ENCODE measurements at regions not wholly inside any gene's neighbourhood (a gene's known extent, or its start where the extent isn't known, plus 50 kb on each side); places are given as distances from the start of the nearest gene placed in this dataset.

- TF ChIP-seq, protein P1, sequence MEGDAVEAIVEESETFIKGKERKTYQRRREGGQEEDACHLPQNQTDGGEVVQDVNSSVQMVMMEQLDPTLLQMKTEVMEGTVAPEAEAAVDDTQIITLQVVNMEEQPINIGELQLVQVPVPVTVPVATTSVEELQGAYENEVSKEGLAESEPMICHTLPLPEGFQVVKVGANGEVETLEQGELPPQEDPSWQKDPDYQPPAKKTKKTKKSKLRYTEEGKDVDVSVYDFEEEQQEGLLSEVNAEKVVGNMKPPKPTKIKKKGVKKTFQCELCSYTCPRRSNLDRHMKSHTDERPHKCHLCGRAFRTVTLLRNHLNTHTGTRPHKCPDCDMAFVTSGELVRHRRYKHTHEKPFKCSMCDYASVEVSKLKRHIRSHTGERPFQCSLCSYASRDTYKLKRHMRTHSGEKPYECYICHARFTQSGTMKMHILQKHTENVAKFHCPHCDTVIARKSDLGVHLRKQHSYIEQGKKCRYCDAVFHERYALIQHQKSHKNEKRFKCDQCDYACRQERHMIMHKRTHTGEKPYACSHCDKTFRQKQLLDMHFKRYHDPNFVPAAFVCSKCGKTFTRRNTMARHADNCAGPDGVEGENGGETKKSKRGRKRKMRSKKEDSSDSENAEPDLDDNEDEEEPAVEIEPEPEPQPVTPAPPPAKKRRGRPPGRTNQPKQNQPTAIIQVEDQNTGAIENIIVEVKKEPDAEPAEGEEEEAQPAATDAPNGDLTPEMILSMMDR (IDR thresholded peaks at IDR 0.05; ENCODE audit: insufficient read depth, low read depth, low read length) = no peak
- Histone ChIP-seq H3K4me3 (ENCODE audit: low read depth, low read length) (no peak overlapping the region), H3K36me3 (ENCODE audit: control insufficient read depth, insufficient read depth, low read length) (no peaks in the 10 kb centered on the region), H3K27me3 (ENCODE audit: control insufficient read depth, insufficient read depth, low read length) (no peaks in the 10 kb centered on the region)
- POLR2A ChIA-PET = no interaction called here
- DNase-seq (ENCODE audit: low read depth) = no peak
- CTCF ChIA-PET = interaction anchor here (1.0 kb wide), 1 partner anchor 9 kb away, joined by 3 read pairs; no protein-coding TSS in a partner anchor
Observed at GRCh38 chr5:58258984-58259684, 200.8 kb downstream of the PLK2 start.

DNA sequence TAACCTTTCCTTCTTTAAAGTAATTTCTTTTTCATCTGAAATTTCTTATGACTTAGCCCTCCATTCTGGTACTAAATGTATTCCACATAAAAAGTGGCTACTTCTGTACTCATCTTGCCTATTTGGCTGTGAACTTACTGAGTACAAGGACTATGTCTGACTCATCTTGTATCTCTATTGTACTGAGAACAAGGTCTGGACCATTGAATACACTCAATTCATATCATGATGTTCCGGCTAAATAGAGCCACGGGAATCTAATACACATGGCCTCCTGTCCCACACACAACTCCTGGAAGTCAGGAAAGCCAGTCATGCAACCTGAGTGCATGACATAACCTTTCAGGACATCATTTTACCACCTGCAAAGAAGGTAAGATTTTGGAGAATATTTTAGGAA, 203.9 kb downstream of the PLK2 start:
- TF ChIP-seq, protein P1 (IDR thresholded peaks at IDR 0.05; ENCODE audit: insufficient read depth, low read depth, low read length) = no peak
- no peaks in the 10 kb centered on the region for H3K27me3 ChIP-seq (ENCODE audit: control insufficient read depth, insufficient read depth, low read length)
- no peak for DNase-seq (ENCODE audit: low read depth)
- ChIA-PET POLR2A (no interaction called here), CTCF (no interaction called here)
- no peaks in the 10 kb centered on the region for H3K36me3 ChIP-seq (ENCODE audit: control insufficient read depth, insufficient read depth, low read length)
- no peak overlapping the region for H3K4me3 ChIP-seq (ENCODE audit: low read depth, low read length)

DNA sequence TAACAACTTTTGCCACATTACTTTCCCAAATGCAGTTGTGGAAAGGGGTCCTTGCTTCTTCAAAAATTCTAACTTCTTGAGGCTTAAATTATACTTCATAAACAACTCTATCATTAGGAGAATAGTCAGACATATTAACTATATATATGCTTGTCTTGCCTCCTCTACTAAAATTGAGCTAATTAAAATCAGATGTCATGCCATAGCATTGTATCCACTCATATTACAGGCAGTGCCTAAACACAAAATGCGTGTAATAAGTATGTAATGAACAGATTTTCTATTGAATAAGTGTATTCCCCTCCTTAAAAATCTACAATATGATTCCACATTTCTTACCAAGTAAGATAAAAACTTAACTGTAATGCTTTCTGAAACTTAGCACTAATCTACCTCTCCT, 204.5 kb downstream of the PLK2 start:
- DNase-seq (ENCODE audit: low read depth) = no peak
- POLR2A ChIA-PET = no interaction called here
- Histone ChIP-seq H3K36me3 (ENCODE audit: control insufficient read depth, insufficient read depth, low read length) (no peaks in the 10 kb centered on the region), H3K27me3 (ENCODE audit: control insufficient read depth, insufficient read depth, low read length) (no peaks in the 10 kb centered on the region), H3K4me3 (ENCODE audit: low read depth, low read length) (no peak overlapping the region)
- CTCF ChIA-PET = no interaction called here
- TF ChIP-seq, protein P1 (IDR thresholded peaks at IDR 0.05; ENCODE audit: insufficient read depth, low read depth, low read length) = no peak

- Histone ChIP-seq H3K36me3 (ENCODE audit: control insufficient read depth, insufficient read depth, low read length) (no peaks in the 10 kb centered on the region), H3K27me3 (ENCODE audit: control insufficient read depth, insufficient read depth, low read length) (no peaks in the 10 kb centered on the region), H3K4me3 (ENCODE audit: low read depth, low read length) (no peak overlapping the region)
- no peak for DNase-seq (ENCODE audit: low read depth)
- TF ChIP-seq, protein P1 (IDR thresholded peaks at IDR 0.05; ENCODE audit: insufficient read depth, low read depth, low read length) = no peak
- CTCF ChIA-PET = interaction anchor here (1.9 kb wide), 1 partner anchor 13 kb away, joined by 5 read pairs; no protein-coding TSS in a partner anchor
- POLR2A ChIA-PET = no interaction called here
Observed at GRCh38 chr5:58248221-58248620, 211.7 kb downstream of the PLK2 start.

DNA sequence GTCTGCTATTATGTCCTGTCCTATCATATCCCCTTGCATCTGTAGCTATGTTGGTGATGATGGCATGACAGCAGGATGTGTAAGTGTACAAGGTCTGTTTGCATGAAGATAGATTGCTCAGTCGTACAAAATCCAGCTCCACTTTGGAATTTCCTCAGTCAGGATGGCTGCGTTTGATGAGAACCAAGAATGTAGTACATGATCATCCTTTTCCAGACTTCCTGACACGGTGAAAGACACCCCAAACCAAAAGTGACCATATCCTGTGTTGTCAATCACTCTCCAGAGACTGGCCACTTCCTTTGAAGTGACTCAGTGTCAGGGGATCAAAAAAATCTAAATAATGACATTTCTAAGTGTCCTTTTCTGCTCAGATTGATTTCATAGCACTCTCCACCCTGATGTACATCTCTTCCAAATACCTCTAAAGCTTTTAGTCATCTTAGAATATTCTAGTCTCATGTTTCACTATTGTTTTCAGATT, 213.4 kb downstream of the PLK2 start:
- TF ChIP-seq, protein P1 (IDR thresholded peaks at IDR 0.05; ENCODE audit: insufficient read depth, low read depth, low read length) = no peak
- CTCF ChIA-PET = interaction anchor here (1.3 kb wide), 1 partner anchor 12 kb away, joined by 3 read pairs; no protein-coding TSS in a partner anchor
- POLR2A ChIA-PET = no interaction called here
- no peaks in the 10 kb centered on the region for H3K27me3 ChIP-seq (ENCODE audit: control insufficient read depth, insufficient read depth, low read length)
- no peak overlapping the region for H3K4me3 ChIP-seq (ENCODE audit: low read depth, low read length)
- DNase-seq (ENCODE audit: low read depth) = no peak
- no peaks in the 10 kb centered on the region for H3K36me3 ChIP-seq (ENCODE audit: control insufficient read depth, insufficient read depth, low read length)

Data from BJ (cell line).